ENCODE measurements at regions not wholly inside any gene's neighbourhood (a gene's known extent, or its start where the extent isn't known, plus 50 kb on each side); places are given as distances from the start of the nearest gene placed in this dataset.

- Histone ChIP-seq H3K4me3 (no peak overlapping the region), H3K79me2 (ENCODE audit: control insufficient read depth, insufficient read depth, low read length) (no peaks in the 10 kb centered on the region), H3K9ac (ENCODE audit: insufficient read depth in 1 of 2, low read depth in 2 of 2, low read length in 2 of 2) (no peak overlapping the region), H3K27ac (ENCODE audit: extremely low read depth, low read depth, low read length) (no peak overlapping the region), H3K9me1 (ENCODE audit: control insufficient read depth, insufficient read depth, low read length) (no peaks in the 10 kb centered on the region), H3K36me3 (ENCODE audit: control insufficient read depth, insufficient read depth, low read length) (no peaks in the 10 kb centered on the region), H3K27me3 (ENCODE audit: control insufficient read depth in 2 of 2, insufficient read depth in 2 of 2, low read length in 2 of 2) (no peaks in the 10 kb centered on the region), H4K20me1 (replicated peaks; ENCODE audit: control insufficient read depth, insufficient read depth, low read length) (no peaks in the 10 kb centered on the region; the same call in 1 of the 2 replicates), H3K4me1 (replicated peaks in 1 of 2; ENCODE audit: control insufficient read depth in 2 of 2, insufficient read depth in 2 of 2, low read length in 2 of 2) (no peaks in the 10 kb centered on the region), H3K9me3 (replicated peaks; ENCODE audit: control insufficient read depth, insufficient read depth, low read depth, low read length) (no peaks in the 10 kb centered on the region), H2AFZ (ENCODE audit: low read depth, low read length) (no peak overlapping the region), H3K4me2 (ENCODE audit: insufficient read depth, low read length) (no peak overlapping the region)
- DNase-seq (ENCODE audit: extremely low read depth in 1 of 4, low spot score in 3 of 4): no peak
- in situ Hi-C loops (cut with MboI) (no loop called here), intact Hi-C loops (cut with micrococcal nuclease) (loop anchor here (5.0 to 10.0 kb wide), 2 partner anchors 98 to 191 kb away; no protein-coding TSS in a partner anchor)
- no peak for FAIRE-seq
- CTCF ChIA-PET (ENCODE audit: low intra/inter-chr PET ratio): no interaction called here
- TF ChIP-seq SAFB2 (IDR thresholded peaks at IDR 0.05; ENCODE audit: borderline replicate concordance, low read depth, low read length, severe bottlenecking) (no peak), ZNF217 (CRISPR knock-in tag; IDR thresholded peaks at IDR 0.05) (no peak), MAFK (IDR thresholded peaks at IDR 0.05; ENCODE audit: low read length) (no peak), CUX1 (CRISPR knock-in tag; IDR thresholded peaks at IDR 0.05) (no peak), NCOR1 (IDR thresholded peaks at IDR 0.05) (no peak), ZC3H8 (IDR thresholded peaks at IDR 0.05) (no peak), ZKSCAN1 (IDR thresholded peaks at IDR 0.05; ENCODE audit: low read depth, low read length) (no peak), ZZZ3 (IDR thresholded peaks at IDR 0.05) (no peak)
- TF ChIP-seq, protein P1, sequence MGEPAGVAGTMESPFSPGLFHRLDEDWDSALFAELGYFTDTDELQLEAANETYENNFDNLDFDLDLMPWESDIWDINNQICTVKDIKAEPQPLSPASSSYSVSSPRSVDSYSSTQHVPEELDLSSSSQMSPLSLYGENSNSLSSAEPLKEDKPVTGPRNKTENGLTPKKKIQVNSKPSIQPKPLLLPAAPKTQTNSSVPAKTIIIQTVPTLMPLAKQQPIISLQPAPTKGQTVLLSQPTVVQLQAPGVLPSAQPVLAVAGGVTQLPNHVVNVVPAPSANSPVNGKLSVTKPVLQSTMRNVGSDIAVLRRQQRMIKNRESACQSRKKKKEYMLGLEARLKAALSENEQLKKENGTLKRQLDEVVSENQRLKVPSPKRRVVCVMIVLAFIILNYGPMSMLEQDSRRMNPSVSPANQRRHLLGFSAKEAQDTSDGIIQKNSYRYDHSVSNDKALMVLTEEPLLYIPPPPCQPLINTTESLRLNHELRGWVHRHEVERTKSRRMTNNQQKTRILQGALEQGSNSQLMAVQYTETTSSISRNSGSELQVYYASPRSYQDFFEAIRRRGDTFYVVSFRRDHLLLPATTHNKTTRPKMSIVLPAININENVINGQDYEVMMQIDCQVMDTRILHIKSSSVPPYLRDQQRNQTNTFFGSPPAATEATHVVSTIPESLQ (CRISPR knock-in tag; IDR thresholded peaks at IDR 0.05): no peak
- WGBS (ENCODE audit: insufficient coverage, low coverage, missing lambda C conversion rate): 2% methylated on average over 2 of the region's 2 CpGs
- ATAC-seq: no peak
- no TSS peak for BruUV-seq (replicated peaks)
- POLR2A ChIA-PET: interaction anchor here (1.2 kb wide), 1 partner anchor 10 kb away, joined by 4 read pairs; no protein-coding TSS in a partner anchor
These were observed 489.1 kb upstream of the PODXL start for GRCh38 chr7:132045481-132045980.
